A673 (cell line): ENCODE measurements at regions not wholly inside any gene's neighbourhood (a gene's known extent, or its start where the extent isn't known, plus 50 kb on each side); places are given as distances from the start of the nearest gene placed in this dataset.

Experiments
- BruUV-seq: library from RNA; stranded (reverse); fragments of 400-500 nt; replicated peaks from 2 replicates; lab custom pipeline; 2021; lab: Mats Ljungman, UMichigan
- CTCF ChIA-PET: fragments of 300-600 bp; sonication (Branson Sonifier 250); formaldehyde crosslinking; loops from one replicate; lab custom pipeline; 2022; ENCODE audit warnings: antibody characterized with exemption; lab: Charles Lee
- POLR2A ChIA-PET: fragments of 300-600 bp; sonication (Branson Sonifier 250); formaldehyde crosslinking; loops from one replicate; lab custom pipeline; 2022; ENCODE audit warnings: antibody characterized with exemption; ENCODE audit not compliant: low non-redundant PET; lab: Charles Lee
- DNase-seq: peaks from one replicate; pipeline ENCODE4 v3.0.0-alpha.2; 2015; ENCODE audit warnings: low spot score
- H3K27ac ChIP-seq: fragments of 200-600 bp; sonication (generic); 2 replicates; pipeline ENCODE4 v1.5.1; 2016; ENCODE audit warnings: mixed run types, low read depth, mild to moderate bottlenecking, mixed read lengths, antibody characterized with exemption, low read length; ENCODE audit not compliant: poor library complexity, severe bottlenecking
- H3K27me3 ChIP-seq: fragments of 200-600 bp; sonication (generic); replicated peaks from 2 replicates; pipeline ENCODE4 v1.6.1; 2017; ENCODE audit warnings: mixed run types, low read depth, mild to moderate bottlenecking, mixed read lengths, antibody characterized with exemption, low read length; ENCODE audit not compliant: insufficient read depth, poor library complexity
- H3K36me3 ChIP-seq: fragments of 200-600 bp; sonication (generic); 2 replicates; pipeline ENCODE4 v1.6.1; 2016; ENCODE audit warnings: mixed run types, mild to moderate bottlenecking, mixed read lengths, antibody characterized with exemption, low read length; ENCODE audit not compliant: insufficient read depth, poor library complexity, severe bottlenecking
- H3K4me1 ChIP-seq: fragments of 200-600 bp; sonication (generic); 2 replicates; pipeline ENCODE4 v1.6.1; 2017; ENCODE audit warnings: mixed run types, mild to moderate bottlenecking, mixed read lengths, antibody characterized with exemption, low read length; ENCODE audit not compliant: insufficient read depth, poor library complexity, severe bottlenecking
- H3K4me3 ChIP-seq: fragments of 200-600 bp; sonication (generic); 2 replicates; pipeline ENCODE4 v1.5.1; 2016; ENCODE audit warnings: low read depth, mixed run types, mild to moderate bottlenecking, mixed read lengths, low read length; ENCODE audit not compliant: poor library complexity, severe bottlenecking
- H3K9me3 ChIP-seq: fragments of 200-600 bp; sonication (generic); 2 replicates; pipeline ENCODE4 v1.6.1; 2016; ENCODE audit warnings: mixed run types, low read depth, mild to moderate bottlenecking, mixed read lengths, antibody characterized with exemption, low read length; ENCODE audit not compliant: poor library complexity, severe bottlenecking
- EZH2 ChIP-seq: fragments of 200-600 bp; sonication (generic); IDR thresholded peaks from 2 replicates; pipeline ENCODE4 v1.6.1; 2017; ENCODE audit warnings: borderline replicate concordance, low read depth, mild to moderate bottlenecking, mixed read lengths, antibody characterized with exemption, low read length; ENCODE audit not compliant: poor library complexity, severe bottlenecking
- intact Hi-C: fragments of 100-400 bp; cut with micrococcal nuclease; formaldehyde crosslinking; loops from one replicate; pipeline ENCODE4 v1.10.0; 2022; ENCODE audit not compliant: unreplicated experiment
- TF ChIP-seq, protein P1 (sequence below): fragments of 300-800, 200-600 bp; sonication (generic); conservative IDR thresholded peaks from 2 replicates; pipeline ENCODE4 v1.5.1; 2017; ENCODE audit warnings: low read depth, mild to moderate bottlenecking, antibody characterized with exemption, low read length, moderate library complexity, mixed read lengths

DNA sequence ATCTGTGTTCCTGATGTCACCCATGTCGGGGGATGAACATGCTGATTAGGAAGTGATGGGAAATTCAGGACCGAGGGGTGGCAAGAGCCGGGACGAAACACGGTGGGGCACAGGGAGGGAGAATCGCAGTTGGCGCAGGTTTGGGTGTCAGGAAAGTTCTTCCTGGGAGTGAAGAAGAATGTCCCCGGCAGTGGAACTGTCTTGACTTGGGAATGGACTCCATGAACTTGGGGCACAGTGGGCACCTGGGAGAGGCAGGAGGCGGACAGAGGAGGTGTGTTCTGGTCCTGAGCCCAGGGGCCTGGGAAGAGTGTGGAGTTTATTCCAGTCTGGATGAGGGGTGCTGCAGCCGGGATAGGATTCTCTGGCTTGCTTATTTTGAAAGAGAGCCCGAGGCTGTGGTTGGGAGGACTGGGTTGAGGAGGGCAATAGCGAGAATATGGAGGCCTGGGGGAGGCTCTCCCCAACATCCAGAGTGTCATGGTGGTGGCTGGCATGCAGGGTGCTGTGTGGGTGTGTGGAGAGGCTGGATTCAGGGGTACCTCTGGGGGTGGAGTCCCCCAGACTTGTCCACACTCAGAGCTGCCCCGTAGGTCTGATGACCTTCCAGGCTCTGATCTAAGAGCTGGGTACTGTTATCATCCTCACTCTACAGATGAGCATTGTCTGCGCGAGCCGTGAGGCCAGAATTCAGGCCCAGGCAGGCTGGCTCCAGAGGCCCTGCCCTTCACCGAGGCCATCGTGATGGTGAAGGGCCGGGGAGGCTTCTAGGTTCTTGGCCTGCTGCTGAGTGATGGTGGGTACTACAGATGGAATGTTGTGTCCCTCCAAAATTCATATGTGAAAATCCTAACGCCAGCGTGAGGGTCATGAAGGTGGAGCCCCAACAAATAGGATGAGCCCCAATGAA is 274.5 kb upstream of the C1orf174 start:
- H3K9me3 ChIP-seq = no peaks in the 10 kb centered on the region
- H3K36me3 ChIP-seq = no peaks in the 10 kb centered on the region
- ChIA-PET CTCF (no interaction called here), POLR2A (no interaction called here)
- no peak overlapping the region for H3K27ac ChIP-seq
- H3K4me1 ChIP-seq = no peaks in the 10 kb centered on the region
- no peak overlapping the region for H3K4me3 ChIP-seq
- no peak for TF ChIP-seq EZH2
- TF ChIP-seq, protein P1, sequence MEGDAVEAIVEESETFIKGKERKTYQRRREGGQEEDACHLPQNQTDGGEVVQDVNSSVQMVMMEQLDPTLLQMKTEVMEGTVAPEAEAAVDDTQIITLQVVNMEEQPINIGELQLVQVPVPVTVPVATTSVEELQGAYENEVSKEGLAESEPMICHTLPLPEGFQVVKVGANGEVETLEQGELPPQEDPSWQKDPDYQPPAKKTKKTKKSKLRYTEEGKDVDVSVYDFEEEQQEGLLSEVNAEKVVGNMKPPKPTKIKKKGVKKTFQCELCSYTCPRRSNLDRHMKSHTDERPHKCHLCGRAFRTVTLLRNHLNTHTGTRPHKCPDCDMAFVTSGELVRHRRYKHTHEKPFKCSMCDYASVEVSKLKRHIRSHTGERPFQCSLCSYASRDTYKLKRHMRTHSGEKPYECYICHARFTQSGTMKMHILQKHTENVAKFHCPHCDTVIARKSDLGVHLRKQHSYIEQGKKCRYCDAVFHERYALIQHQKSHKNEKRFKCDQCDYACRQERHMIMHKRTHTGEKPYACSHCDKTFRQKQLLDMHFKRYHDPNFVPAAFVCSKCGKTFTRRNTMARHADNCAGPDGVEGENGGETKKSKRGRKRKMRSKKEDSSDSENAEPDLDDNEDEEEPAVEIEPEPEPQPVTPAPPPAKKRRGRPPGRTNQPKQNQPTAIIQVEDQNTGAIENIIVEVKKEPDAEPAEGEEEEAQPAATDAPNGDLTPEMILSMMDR = no peak
- no peak for DNase-seq
- no TSS peak for BruUV-seq
- intact Hi-C loops = no loop called here
- H3K27me3 ChIP-seq = peaks cover 38% of the 10 kb centered on the region

DNA sequence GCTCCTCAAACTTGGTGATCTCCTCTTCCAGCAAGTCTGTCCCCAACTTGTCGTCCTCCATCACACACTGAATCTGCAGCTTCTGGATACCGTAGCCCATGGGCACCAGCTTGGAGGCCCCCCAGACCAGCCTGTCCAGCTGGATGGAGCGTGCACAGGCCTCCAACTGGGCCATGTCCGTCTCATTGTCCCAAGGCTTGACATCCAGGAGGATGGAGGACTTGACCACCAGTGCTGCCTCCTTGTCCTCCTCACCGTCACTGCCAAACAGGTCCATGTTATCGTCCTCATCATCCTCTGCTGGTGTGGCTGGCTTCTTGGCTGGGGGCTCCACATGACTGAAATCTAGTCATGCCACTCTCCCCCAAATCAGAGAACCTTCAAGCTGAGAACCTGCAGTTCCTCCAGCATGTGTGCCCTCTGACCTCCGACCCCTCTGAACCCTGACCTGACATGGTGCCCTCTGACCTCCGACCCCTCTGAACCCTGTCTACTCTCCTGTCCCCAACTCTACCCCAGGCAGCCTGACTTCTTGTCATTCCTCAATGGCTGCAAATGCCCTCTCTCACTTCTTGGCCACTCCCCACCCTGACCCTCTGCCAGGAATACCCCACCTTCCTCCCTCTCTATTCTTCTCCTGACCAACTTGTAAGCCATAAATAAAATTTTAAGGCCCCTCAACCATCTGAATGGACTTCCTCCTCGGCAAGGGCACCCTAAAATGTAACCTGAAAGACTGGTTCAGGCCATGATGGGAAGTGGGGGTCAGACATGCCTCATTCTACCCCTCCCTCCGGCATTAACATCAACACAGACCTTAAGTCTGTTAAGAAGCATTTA is 275.7 kb upstream of the C1orf174 start:
- Histone ChIP-seq H3K36me3 (no peaks in the 10 kb centered on the region), H3K27me3 (peaks cover 35% of the 10 kb centered on the region), H3K4me1 (no peaks in the 10 kb centered on the region), H3K9me3 (no peaks in the 10 kb centered on the region), H3K27ac (no peak overlapping the region), H3K4me3 (no peak overlapping the region)
- no TSS peak for BruUV-seq
- TF ChIP-seq EZH2 = no peak
- TF ChIP-seq, protein P1 = no peak
- intact Hi-C loops = no loop called here
- no peak for DNase-seq
- CTCF ChIA-PET = no interaction called here
- POLR2A ChIA-PET = no interaction called here

DNA sequence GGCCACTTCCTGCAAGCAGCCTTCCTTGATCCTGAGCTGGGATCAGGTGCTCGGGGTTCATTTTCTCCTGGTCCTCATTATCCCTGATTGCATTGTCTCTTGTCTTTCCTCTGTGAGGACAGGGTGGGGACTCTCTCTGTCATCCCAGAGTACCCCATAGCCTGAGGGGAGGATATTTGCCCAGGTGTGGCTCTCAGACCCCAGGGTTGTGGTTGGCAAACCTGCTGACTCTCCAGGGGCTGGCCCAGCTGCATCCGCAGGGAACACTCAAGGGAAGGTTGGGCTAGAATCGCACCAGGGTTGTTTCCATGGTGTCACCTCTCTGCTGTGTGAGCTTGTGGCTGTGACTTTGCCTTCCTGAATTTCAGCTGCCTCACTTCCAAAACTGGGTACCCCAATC is 276.8 kb upstream of the C1orf174 start:
- no peak overlapping the region for H3K27ac ChIP-seq
- no peaks in the 10 kb centered on the region for H3K36me3 ChIP-seq
- no peaks in the 10 kb centered on the region for H3K4me1 ChIP-seq
- BruUV-seq = no TSS peak
- no peak for DNase-seq
- H3K9me3 ChIP-seq = no peaks in the 10 kb centered on the region
- H3K4me3 ChIP-seq = no peak overlapping the region
- H3K27me3 ChIP-seq = peaks cover 24% of the 10 kb centered on the region
- intact Hi-C loops = no loop called here
- POLR2A ChIA-PET = no interaction called here
- TF ChIP-seq, protein P1 = no peak
- no peak for TF ChIP-seq EZH2
- CTCF ChIA-PET = no interaction called here
